GM19193 (cell line): ENCODE measurements at regions not wholly inside any gene's neighbourhood (a gene's known extent, or its start where the extent isn't known, plus 50 kb on each side); places are given as distances from the start of the nearest gene placed in this dataset.

Experiments
- POLR2A ChIP-seq: IDR thresholded peaks from 4 replicates; pipeline ENCODE4 v1.6.1; 2011; ENCODE audit not compliant: insufficient read depth, insufficient read length; ENCODE audit errors: extremely low read depth

DNA sequence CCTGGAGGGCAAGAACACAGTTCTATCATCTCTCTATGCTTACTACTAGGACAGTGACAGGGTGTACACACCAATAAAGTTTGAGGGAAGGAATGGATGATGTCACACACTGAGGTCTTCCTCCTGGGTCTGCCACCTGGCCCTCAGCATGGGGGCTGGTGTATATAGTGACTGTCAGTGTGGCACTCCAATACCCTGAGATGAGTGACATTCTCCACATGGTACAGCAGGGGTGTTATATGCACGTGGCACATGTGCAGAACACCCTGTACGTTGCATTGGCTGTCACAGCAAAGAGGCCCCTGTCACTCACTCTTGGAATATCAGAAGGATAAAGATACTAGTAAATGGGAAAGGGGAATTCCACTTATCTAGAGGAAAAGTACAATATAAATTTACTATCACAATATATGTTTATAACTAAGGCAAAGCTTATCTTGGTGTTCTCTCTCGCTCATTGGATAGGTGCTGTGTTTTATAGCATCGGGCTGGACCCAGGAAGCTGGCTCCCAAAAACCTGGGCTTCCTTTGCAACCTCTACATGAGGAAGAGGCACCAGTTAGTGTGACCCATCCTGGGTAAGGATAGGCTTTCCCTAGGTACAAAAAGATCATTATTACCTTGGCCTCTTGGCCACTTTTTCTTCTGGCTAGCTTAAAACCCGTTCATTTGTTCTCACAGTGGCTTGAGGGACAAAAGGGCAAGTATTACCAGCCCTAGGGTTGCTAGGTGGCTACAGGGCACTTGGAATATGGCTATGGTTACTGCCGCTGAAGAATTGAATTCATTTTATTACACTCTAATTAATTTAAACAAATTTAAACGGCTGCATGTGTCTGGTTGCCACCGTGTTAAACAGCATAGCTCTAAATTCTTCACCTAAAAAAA lies 54.8 kb upstream of the HES1 start:
- TF ChIP-seq POLR2A: no peak

DNA sequence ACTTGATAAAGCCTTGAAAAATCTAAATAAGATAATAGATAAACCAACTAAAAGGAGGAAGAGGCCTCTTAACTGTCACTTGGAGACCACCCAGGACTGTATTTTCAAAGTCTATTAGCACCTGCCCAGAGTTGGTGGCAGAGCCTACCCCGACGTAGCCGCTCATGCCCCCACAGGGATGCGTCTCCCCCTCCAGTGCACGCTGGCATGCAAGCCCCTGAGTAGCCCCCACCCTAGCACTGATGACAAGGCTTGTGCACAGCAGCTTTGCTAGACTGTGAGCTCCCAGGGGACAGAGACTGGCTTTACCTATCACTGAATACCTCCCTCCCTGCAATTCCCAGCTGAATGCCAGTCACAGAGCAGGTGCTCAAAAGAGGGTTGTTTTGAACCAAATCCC lies 54.1 kb upstream of the HES1 start:
- no peak for TF ChIP-seq POLR2A

DNA sequence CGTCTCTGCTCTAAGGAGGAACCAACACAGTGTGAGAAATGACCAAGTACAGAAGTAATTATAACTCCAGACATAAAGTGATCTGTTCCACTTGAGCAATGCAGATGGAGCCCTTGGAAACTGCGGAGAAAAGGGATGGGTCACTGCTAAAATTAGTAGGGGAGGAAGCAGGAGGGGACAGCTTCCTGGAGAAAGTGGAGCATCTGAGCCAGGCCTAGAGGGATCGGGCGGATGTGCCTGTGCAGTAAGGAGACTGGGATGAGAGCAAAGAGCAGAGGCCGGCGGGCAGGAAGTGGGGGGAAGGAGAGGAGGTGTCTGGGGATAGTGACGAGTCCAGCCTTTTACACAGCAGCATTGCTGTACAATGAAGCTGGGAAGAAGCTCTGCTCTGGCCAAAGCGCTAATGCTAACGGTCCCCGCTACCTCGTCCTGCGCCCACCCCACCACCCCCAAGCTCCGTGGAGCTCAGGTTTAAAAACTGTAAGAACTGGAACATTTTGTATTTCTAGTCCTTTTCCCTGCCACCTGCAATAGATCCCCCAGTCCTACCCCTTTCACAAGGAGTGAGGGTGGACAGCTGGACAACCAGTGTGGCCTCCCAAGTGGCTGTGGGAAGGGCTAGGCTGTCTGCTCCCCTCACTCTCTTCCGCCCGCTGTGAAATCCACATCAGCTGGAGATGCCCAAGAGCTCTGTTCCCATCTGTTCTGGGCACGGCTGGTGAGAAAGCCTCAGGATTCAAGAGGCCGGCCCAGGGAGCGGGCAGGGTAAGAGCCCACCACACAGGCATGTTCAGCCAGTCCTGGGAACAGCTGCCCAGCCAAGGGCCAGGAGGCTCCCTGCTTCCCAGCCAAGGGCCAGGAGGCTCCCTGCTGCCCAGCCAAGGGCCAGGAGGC lies 53.0 kb upstream of the HES1 start:
- TF ChIP-seq POLR2A: no peak

DNA sequence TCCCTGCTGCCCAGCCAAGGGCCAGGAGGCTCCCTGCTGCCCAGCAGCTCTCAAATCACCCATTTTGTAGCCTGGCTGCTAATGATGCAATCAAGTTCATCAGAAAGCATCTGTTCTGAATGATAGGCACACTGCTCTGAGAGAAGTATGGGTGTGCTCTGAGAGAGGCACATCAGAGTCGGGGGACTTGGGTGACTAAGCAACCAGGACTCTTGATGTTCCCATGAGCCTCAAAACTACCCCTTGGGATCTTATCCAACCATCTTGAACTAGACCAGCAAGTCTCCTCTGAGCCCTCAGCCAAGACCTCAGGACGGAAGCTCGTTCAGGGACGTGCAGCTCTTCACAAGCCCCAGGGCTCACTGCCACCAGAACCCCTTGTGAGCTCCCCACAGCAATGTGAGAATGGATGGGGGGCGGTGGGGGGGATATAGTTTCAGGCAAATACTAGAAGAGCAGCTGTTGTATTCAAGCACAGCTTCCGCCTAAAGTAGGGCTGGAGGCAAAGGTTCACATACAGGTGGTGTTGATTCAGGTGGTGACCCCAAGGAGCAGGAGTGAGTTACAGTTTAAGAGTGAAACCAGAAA lies 52.2 kb upstream of the HES1 start:
- TF ChIP-seq POLR2A: no peak

DNA sequence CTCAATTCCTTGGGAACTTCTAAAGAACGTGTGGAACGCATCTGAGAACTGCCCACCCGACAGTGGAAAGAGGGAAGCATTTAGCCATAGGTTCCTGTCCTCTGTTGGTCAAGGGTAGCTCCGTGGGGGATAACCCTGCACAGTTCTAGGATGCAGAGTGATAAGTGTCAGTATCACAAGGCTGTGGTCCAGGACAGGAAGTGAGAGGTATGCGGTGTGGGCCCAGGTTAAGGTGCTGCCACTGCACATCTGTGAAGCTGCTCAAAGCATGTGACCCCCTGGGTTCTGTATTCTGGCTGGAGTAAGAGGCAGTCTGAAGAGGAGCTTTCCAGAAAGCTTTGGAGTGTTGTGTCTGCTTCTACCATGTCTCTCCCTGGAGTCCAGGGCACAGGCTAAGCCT lies 51.7 kb upstream of the HES1 start:
- TF ChIP-seq POLR2A: no peak
